GM12891 (cell line): ENCODE measurements at regions not wholly inside any gene's neighbourhood (a gene's known extent, or its start where the extent isn't known, plus 50 kb on each side); places are given as distances from the start of the nearest gene placed in this dataset.

Source experiments
- DNase-seq: peaks from one replicate; pipeline ENCODE4 v3.0.0; 2011; ENCODE audit warnings: low spot score; ENCODE audit not compliant: insufficient read length
- FAIRE-seq: peaks from 2 replicates; lab custom pipeline; 2011; peaks lifted over from hg19 to GRCh38; lab: Jason Lieb, UNC
- PAX5 ChIP-seq: IDR thresholded peaks from 2 replicates; pipeline ENCODE4 v1.6.1; 2011; ENCODE audit warnings: low read length, moderate library complexity, mild to moderate bottlenecking; ENCODE audit not compliant: insufficient read depth, severe bottlenecking
- POLR2A ChIP-seq: IDR thresholded peaks from 2 replicates; pipeline ENCODE4 v1.6.1; 2011; ENCODE audit warnings: low read depth, low read length, control low read depth
- POLR2AphosphoS5 ChIP-seq: IDR thresholded peaks from 2 replicates; pipeline ENCODE4 v1.6.1; 2011; ENCODE audit warnings: low read depth, low read length, control low read depth
- POU2F2 ChIP-seq: IDR thresholded peaks from 2 replicates; pipeline ENCODE4 v1.6.1; 2011; ENCODE audit warnings: low read depth, mild to moderate bottlenecking, control low read depth, low read length, moderate library complexity
- SPI1 ChIP-seq: IDR thresholded peaks from 2 replicates; pipeline ENCODE4 v1.6.1; 2011; ENCODE audit warnings: low read depth, low read length, control low read depth
- TAF1 ChIP-seq: IDR thresholded peaks from 2 replicates; pipeline ENCODE4 v1.6.1; 2011; ENCODE audit warnings: low read depth, low read length, control low read depth

DNA sequence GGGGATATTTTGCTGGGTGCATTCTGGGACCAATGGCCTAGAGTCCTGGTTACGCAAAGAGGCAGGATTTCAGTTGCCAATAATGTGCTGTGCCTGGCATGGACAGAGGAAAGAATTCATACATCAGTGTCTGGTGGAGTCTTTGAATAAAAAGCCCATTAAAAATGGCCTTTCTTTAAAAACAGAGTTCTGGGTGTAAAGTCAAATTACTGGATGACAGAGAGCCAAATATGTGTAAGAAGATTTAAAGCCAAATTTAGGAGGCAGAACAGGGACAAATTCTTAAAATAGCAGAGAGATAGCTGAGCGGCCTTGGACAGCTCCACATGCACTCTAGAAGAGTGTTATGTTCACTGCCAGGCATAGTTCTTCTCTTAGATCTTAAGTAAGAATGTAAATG lies 60.8 kb upstream of the MEOX2 start:
- FAIRE-seq (no peak), DNase-seq (no peak)
- TF ChIP-seq POLR2AphosphoS5 = no peak
- TF ChIP-seq TAF1 = no peak
- TF ChIP-seq SPI1 = no peak
- no peak for TF ChIP-seq PAX5
- TF ChIP-seq POU2F2 = no peak
- no peak for TF ChIP-seq POLR2A

DNA sequence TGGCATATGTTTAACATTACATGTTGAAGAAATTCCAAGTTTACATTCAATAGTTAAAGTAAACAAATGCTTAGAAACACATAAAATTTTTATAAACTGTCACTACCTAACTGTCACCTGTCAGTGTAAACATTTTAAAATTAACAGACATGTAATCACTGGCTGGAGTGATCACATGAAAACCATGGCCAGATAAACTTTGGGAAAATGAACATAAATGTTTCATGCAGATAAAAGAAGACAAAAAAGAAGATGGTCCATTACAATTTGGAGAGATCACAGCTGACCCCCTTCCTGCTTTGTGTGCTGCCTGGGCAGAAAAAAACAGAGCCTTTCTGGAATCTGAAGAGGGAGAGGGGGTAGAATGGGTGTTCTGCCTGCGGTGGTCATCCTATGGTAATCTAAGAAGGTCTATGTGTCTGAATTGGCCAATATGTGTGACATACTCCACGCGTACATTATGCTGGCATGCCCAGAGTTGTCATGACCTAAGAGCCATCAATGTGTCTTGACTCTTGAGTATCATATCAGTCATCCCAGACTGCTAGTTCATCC lies 57.5 kb upstream of the MEOX2 start:
- no peak for DNase-seq
- FAIRE-seq = no peak
- TF ChIP-seq POLR2AphosphoS5 = no peak
- no peak for TF ChIP-seq TAF1
- TF ChIP-seq PAX5 = no peak
- no peak for TF ChIP-seq POU2F2
- TF ChIP-seq POLR2A = no peak
- TF ChIP-seq SPI1 = no peak

DNA sequence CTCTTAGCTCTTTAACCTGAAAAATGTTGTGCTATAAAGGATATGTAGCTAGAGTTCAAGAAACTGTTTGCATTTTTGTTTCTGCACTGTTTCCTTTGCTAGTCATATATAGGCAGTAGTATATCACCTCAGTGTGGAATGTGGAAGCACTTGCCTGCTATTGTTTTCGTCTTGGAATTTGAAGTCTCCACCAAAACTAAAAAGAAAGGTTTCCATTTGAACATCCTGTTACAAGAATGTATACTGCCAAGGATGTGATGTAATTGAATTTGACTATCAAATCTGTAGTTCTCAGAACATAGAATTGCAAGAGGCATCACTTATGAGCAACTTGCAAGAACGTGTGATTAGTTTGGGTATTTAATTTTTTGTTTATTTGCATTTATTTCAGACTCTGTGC lies 51.1 kb upstream of the MEOX2 start:
- no peak for FAIRE-seq
- no peak for DNase-seq
- TF ChIP-seq POLR2AphosphoS5 (no peak), POU2F2 (no peak), PAX5 (no peak), TAF1 (no peak), POLR2A (no peak), SPI1 (no peak)
